Activated naive CD8-positive, alpha-beta T cell treated with anti-CD3 and anti-CD28 coated beads, Interleukin-2, amount 10 ng/mL, durations not matched to agents 7 days and 5 days (primary cell): ENCODE measurements at regions not wholly inside any gene's neighbourhood (a gene's known extent, or its start where the extent isn't known, plus 50 kb on each side); places are given as distances from the start of the nearest gene placed in this dataset.

ENCODE experiments used
- ATAC-seq: fragments of 150-1000 bp; cut with Tn5 transposase; one replicate; pipeline ENCODE4 v1.10.0; 2021; ENCODE audit warnings: low read depth, moderate library complexity
- POLR2A ChIA-PET: fragments of 350-600 bp; sonication (Branson Sonifier 250); formaldehyde crosslinking; loops from one replicate; lab custom pipeline; 2021; ENCODE audit warnings: antibody characterized with exemption; lab: Charles Lee
- DNase-seq: peaks from one replicate; pipeline ENCODE4 v3.0.0; 2021
- H3K27ac Mint-ChIP-seq: one replicate; pipeline ENCODE4 v1.8.0; 2022; ENCODE audit warnings: mild to moderate bottlenecking, mixed read lengths
- H3K27me3 Mint-ChIP-seq: one replicate; pipeline ENCODE4 v1.8.0; 2022; ENCODE audit warnings: mild to moderate bottlenecking, moderate library complexity, mixed read lengths
- H3K36me3 Mint-ChIP-seq: one replicate; pipeline ENCODE4 v1.8.0; 2021; ENCODE audit warnings: mild to moderate bottlenecking, mixed read lengths
- H3K4me1 Mint-ChIP-seq: one replicate; pipeline ENCODE4 v1.8.0; 2021; ENCODE audit warnings: mixed read lengths
- H3K4me3 Mint-ChIP-seq: one replicate; pipeline ENCODE4 v1.8.0; 2022; ENCODE audit warnings: mild to moderate bottlenecking, moderate library complexity, mixed read lengths
- H3K9me3 Mint-ChIP-seq: one replicate; pipeline ENCODE4 v1.8.0; 2021; ENCODE audit warnings: mixed read lengths

DNA sequence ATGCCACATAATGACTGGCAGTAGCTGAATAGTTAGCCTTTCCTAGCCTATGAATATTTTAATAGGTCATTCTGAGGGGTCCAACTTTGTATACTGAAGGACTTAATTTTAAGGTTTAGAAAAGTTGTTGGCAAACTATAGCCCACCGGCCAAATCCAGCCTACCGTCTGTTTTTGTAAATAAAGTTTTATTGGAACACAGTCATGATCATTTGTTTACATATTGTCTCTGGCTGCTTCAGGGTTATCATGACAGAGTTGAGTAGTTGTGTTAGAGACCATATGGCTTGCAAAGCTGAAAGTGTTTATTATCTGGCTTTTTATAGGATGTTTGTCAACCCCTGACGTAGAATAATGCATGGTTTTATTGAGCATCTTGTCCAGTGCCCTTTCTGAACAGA, 73.4 kb downstream of the NTMT2 start:
- DNase-seq (no peak), ATAC-seq (no peak)
- H3K27ac Mint-ChIP-seq = no peak overlapping the region
- POLR2A ChIA-PET = no interaction called here
- no peaks in the 10 kb centered on the region for H3K36me3 Mint-ChIP-seq
- H3K27me3 Mint-ChIP-seq = peaks cover 2% of the 10 kb centered on the region
- no peak overlapping the region for H3K4me3 Mint-ChIP-seq
- H3K4me1 Mint-ChIP-seq = no peaks in the 10 kb centered on the region
- peaks cover 4% of the 10 kb centered on the region for H3K9me3 Mint-ChIP-seq

GRCh38 chr1:170221031-170221430, 75.3 kb downstream of the NTMT2 start:
- peaks cover 4% of the 10 kb centered on the region for H3K9me3 Mint-ChIP-seq
- no peak for DNase-seq
- H3K4me3 Mint-ChIP-seq = no peak overlapping the region
- H3K27ac Mint-ChIP-seq = no peak overlapping the region
- ATAC-seq = no peak
- POLR2A ChIA-PET = no interaction called here
- no peaks in the 10 kb centered on the region for H3K4me1 Mint-ChIP-seq
- no peaks in the 10 kb centered on the region for H3K36me3 Mint-ChIP-seq
- no peaks in the 10 kb centered on the region for H3K27me3 Mint-ChIP-seq

- H3K27ac Mint-ChIP-seq = no peak overlapping the region
- H3K4me3 Mint-ChIP-seq = no peak overlapping the region
- peaks cover 4% of the 10 kb centered on the region for H3K9me3 Mint-ChIP-seq
- POLR2A ChIA-PET = no interaction called here
- H3K27me3 Mint-ChIP-seq = no peaks in the 10 kb centered on the region
- no peak for DNase-seq
- H3K36me3 Mint-ChIP-seq = no peaks in the 10 kb centered on the region
- H3K4me1 Mint-ChIP-seq = no peaks in the 10 kb centered on the region
- no peak for ATAC-seq
Measured at GRCh38 chr1:170221495-170221894, 75.7 kb downstream of the NTMT2 start.

DNA sequence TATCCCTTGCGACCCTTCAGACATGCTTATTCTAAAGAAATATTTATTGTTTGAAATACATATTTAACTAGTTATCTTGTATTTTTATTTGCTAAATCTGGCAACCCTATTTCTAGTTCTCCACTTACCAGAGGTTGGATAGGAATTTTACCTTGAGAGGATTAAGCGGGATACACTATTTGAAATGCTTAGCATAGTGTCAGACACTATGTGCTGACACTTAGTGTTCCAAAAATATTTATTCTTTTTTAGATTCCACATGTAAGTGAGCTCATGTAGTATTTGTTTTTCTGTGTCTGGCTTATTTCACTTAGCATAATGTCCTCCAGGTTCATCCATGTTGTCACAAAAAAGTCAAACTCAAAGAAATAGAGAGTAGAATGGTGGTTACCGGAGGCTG, 78.7 kb downstream of the NTMT2 start:
- Mint-ChIP-seq H3K4me1 (no peaks in the 10 kb centered on the region), H3K9me3 (peaks cover 4% of the 10 kb centered on the region), H3K27me3 (no peaks in the 10 kb centered on the region), H3K36me3 (no peaks in the 10 kb centered on the region), H3K27ac (no peak overlapping the region), H3K4me3 (no peak overlapping the region)
- DNase-seq (no peak), ATAC-seq (no peak)
- POLR2A ChIA-PET = no interaction called here

GRCh38 chr1:170225781-170226530, 80.2 kb downstream of the NTMT2 start:
- Mint-ChIP-seq H3K27ac (no peak overlapping the region), H3K4me1 (no peaks in the 10 kb centered on the region), H3K36me3 (no peaks in the 10 kb centered on the region), H3K4me3 (no peak overlapping the region), H3K9me3 (peaks cover 4% of the 10 kb centered on the region), H3K27me3 (peaks cover under 1% of the 10 kb centered on the region)
- ATAC-seq (no peak), DNase-seq (no peak)
- POLR2A ChIA-PET = no interaction called here

GRCh38 chr1:170226767-170227166, 81.0 kb downstream of the NTMT2 start:
- Mint-ChIP-seq H3K27me3 (peaks cover 6% of the 10 kb centered on the region), H3K9me3 (peaks cover 4% of the 10 kb centered on the region), H3K4me3 (no peak overlapping the region), H3K36me3 (no peaks in the 10 kb centered on the region), H3K4me1 (no peaks in the 10 kb centered on the region), H3K27ac (no peak overlapping the region)
- no peak for ATAC-seq
- DNase-seq = no peak
- POLR2A ChIA-PET = no interaction called here

DNA sequence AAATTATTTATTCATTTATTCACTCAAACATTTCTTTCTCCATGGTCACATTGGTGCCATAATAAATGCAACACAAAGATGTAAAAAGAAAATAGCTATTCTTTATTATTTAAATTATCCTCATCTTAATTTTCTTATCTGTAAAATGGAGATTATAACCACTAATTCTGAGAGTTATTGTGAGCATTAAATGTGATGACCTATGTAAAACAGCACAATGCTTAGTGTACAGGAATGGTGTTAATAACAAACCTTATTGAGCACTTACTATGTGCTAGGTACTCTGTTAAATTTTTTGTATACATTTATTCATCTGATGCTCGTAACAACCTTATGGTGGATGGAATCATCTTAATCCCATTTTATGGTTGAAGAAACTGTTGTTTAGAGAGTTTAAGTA, 84.6 kb downstream of the NTMT2 start:
- ATAC-seq = no peak
- Mint-ChIP-seq H3K4me3 (no peak overlapping the region), H3K27me3 (peaks cover 12% of the 10 kb centered on the region), H3K9me3 (no peaks in the 10 kb centered on the region), H3K36me3 (no peaks in the 10 kb centered on the region), H3K27ac (no peak overlapping the region), H3K4me1 (no peaks in the 10 kb centered on the region)
- POLR2A ChIA-PET = no interaction called here
- DNase-seq = no peak

- ATAC-seq = no peak
- Mint-ChIP-seq H3K27ac (no peak overlapping the region), H3K4me3 (no peak overlapping the region), H3K9me3 (no peaks in the 10 kb centered on the region), H3K27me3 (peaks cover 12% of the 10 kb centered on the region), H3K36me3 (no peaks in the 10 kb centered on the region), H3K4me1 (no peaks in the 10 kb centered on the region)
- no peak for DNase-seq
- POLR2A ChIA-PET = no interaction called here
Measured at GRCh38 chr1:170231662-170232061, 85.9 kb downstream of the NTMT2 start.

- no peak overlapping the region for H3K4me3 Mint-ChIP-seq
- no peaks in the 10 kb centered on the region for H3K36me3 Mint-ChIP-seq
- ATAC-seq (no peak), DNase-seq (no peak)
- H3K27me3 Mint-ChIP-seq = peaks cover 13% of the 10 kb centered on the region
- no peak overlapping the region for H3K27ac Mint-ChIP-seq
- POLR2A ChIA-PET = no interaction called here
- H3K4me1 Mint-ChIP-seq = no peaks in the 10 kb centered on the region
- H3K9me3 Mint-ChIP-seq = no peaks in the 10 kb centered on the region
Measured at GRCh38 chr1:170238704-170239391, 93.1 kb downstream of the NTMT2 start.

- no peak overlapping the region for H3K27ac Mint-ChIP-seq
- no peak overlapping the region for H3K4me3 Mint-ChIP-seq
- H3K27me3 Mint-ChIP-seq = peaks cover 13% of the 10 kb centered on the region
- DNase-seq (no peak), ATAC-seq (no peak)
- POLR2A ChIA-PET = no interaction called here
- H3K4me1 Mint-ChIP-seq = no peaks in the 10 kb centered on the region
- no peaks in the 10 kb centered on the region for H3K36me3 Mint-ChIP-seq
- H3K9me3 Mint-ChIP-seq = no peaks in the 10 kb centered on the region
Measured at GRCh38 chr1:170239445-170239844, 93.7 kb downstream of the NTMT2 start.

DNA sequence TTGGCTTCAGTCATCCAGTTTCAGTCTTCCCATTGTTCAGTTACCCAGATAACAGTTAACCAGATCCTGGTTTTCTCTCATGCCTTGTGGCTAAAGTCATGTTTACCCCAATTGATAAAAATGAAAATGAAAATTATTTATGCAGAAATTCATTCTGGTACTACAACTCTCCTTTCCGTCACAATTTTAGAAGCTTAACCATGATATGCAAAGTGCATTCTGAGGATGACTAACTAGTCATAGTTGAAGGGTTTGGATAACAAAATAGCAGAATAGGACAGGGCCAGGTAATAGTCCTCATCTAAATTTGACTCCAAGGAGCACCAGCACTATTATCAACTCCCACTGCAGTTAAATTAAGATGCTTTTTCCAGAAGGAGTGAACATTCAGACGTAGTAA, 94.7 kb downstream of the NTMT2 start:
- H3K27me3 Mint-ChIP-seq = peaks cover 17% of the 10 kb centered on the region
- no peak overlapping the region for H3K27ac Mint-ChIP-seq
- no peaks in the 10 kb centered on the region for H3K9me3 Mint-ChIP-seq
- no peak overlapping the region for H3K4me3 Mint-ChIP-seq
- POLR2A ChIA-PET = no interaction called here
- no peaks in the 10 kb centered on the region for H3K4me1 Mint-ChIP-seq
- ATAC-seq = no peak
- no peak for DNase-seq
- no peaks in the 10 kb centered on the region for H3K36me3 Mint-ChIP-seq

DNA sequence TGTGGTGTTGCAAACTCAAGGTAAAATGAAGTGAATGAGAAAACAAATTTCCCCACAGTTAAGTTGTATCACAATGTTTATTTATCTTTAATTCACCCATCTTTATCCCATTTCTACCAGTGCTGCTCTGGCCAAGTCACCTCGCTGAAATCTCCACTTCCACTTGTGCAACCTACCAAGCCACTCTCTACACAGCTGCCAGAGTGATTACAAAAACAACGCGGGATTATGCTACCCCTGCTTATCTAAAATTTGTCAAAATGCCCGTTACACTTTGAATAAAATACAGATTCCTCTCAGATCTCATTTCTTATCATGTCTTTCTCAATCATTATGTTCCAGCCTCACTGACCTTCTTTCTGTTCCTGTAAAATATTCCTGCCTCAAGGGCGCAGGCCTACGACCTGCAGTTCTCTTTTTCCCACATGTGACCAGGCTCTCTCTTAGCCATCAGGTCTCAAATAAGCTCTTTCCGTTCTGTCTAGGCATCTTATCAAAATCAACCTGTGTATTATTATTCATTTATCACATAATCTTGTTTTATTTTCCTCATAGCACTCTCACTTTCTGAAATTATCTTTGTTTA, 95.6 kb downstream of the NTMT2 start:
- DNase-seq (no peak), ATAC-seq (no peak)
- Mint-ChIP-seq H3K27me3 (peaks cover 17% of the 10 kb centered on the region), H3K36me3 (no peaks in the 10 kb centered on the region), H3K27ac (no peak overlapping the region), H3K9me3 (no peaks in the 10 kb centered on the region), H3K4me3 (no peak overlapping the region), H3K4me1 (no peaks in the 10 kb centered on the region)
- POLR2A ChIA-PET = no interaction called here

- DNase-seq = no peak
- peaks cover 9% of the 10 kb centered on the region for H3K4me1 Mint-ChIP-seq
- no peak overlapping the region for H3K27ac Mint-ChIP-seq
- peaks cover 6% of the 10 kb centered on the region for H3K27me3 Mint-ChIP-seq
- no peak overlapping the region for H3K4me3 Mint-ChIP-seq
- H3K9me3 Mint-ChIP-seq = no peaks in the 10 kb centered on the region
- ATAC-seq = no peak
- POLR2A ChIA-PET = no interaction called here
- H3K36me3 Mint-ChIP-seq = no peaks in the 10 kb centered on the region
Measured at GRCh38 chr1:170247751-170248521, 102.2 kb downstream of the NTMT2 start.
